ENCODE measurements at regions not wholly inside any gene's neighbourhood (a gene's known extent, or its start where the extent isn't known, plus 50 kb on each side); places are given as distances from the start of the nearest gene placed in this dataset.
"Not testable (repeated sequence)": the region's sequence is repeated elsewhere in the genome, so short reads cannot be mapped to it uniquely, and the experiment has no call there.

DNA sequence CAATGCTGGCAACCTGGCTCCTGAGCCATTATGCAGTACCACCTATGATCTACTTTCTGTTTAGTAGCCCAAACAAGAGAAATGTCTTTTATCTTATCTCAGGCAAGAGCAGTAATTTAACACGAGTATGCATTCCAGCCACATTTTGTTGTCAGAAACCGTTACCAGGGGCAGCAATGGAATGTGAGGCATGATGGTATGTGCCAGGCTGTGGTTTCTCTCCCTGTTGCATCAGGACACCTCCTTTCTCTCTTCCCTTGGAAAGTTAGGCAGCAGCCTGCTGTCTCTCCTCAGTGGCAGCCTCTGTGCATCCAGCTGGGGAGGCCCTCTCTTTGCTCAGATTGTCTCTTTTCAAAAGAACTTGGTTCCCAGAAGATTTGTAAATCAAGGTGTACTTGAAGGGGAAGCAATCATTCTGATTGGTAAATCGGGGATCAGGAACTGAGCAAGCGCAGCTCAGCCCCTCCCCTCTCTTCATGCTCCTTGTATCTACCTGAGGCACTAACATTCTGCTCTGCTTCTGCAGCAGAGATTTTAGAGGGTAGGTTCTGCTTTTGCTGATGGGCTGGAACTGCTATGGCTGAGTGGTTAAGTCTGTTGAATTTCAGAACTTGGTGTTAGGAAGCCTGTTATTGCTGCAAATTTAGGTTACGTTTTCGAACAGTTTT, 229.2 kb downstream of the ADAMTS15 start:
- no peaks in the 10 kb centered on the region for H3K27me3 ChIP-seq (ENCODE audit: control insufficient read depth in 3 of 3, insufficient read depth in 3 of 3, low read length in 3 of 3)
- H3K9ac ChIP-seq (ENCODE audit: low read depth in 1 of 3, low read length in 3 of 3) = no peak overlapping the region
- H3K27ac ChIP-seq (ENCODE audit: low read depth, low read length) = no peak overlapping the region
- no peaks in the 10 kb centered on the region for H3K36me3 ChIP-seq (ENCODE audit: control insufficient read depth in 3 of 3, insufficient read depth in 3 of 3, low read length in 3 of 3)
- H3K4me3 ChIP-seq (ENCODE audit: low read length in 3 of 3) = no peak overlapping the region
- H3K4me1 ChIP-seq (ENCODE audit: control insufficient read depth in 3 of 3, insufficient read depth in 3 of 3, low read length in 3 of 3) = peaks cover 23 to 46% (median 37%) of the 10 kb centered on the region in 3 donors
- peaks cover 0 to 4% (median 1%) of the 10 kb centered on the region in 3 donors for H3K9me3 ChIP-seq (ENCODE audit: control insufficient read depth in 3 of 3, low read length in 3 of 3)

DNA sequence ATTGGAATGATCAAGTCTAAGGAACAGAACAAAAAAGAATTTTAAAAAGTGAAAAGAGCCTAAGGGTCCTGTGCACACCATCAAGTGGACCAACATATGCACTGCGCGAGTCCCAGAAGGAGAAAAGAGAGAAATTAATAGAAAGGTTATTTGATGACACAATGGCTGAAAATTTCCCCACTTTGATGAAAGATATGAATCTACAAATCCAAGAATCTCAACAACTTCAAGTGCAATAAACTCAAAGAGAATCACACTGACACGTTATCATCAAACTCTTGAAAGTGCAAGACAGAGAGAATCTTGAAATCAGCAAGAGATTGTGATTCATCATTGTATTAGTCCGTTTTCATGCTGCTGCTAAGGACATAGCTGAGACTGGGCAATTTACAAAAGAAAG, 230.8 kb downstream of the ADAMTS15 start:
- Histone ChIP-seq H3K9ac (ENCODE audit: low read depth in 1 of 3, low read length in 3 of 3) (no peak overlapping the region), H3K27me3 (ENCODE audit: control insufficient read depth in 3 of 3, insufficient read depth in 3 of 3, low read length in 3 of 3) (no peaks in the 10 kb centered on the region), H3K4me1 (ENCODE audit: control insufficient read depth in 3 of 3, insufficient read depth in 3 of 3, low read length in 3 of 3) (peaks cover 18 to 35% (median 26%) of the 10 kb centered on the region in 3 donors), H3K9me3 (ENCODE audit: control insufficient read depth in 3 of 3, low read length in 3 of 3) (peaks cover 0 to 4% (median 1%) of the 10 kb centered on the region in 3 donors), H3K27ac (ENCODE audit: low read depth, low read length) (no peak overlapping the region), H3K36me3 (ENCODE audit: control insufficient read depth in 3 of 3, insufficient read depth in 3 of 3, low read length in 3 of 3) (no peaks in the 10 kb centered on the region), H3K4me3 (ENCODE audit: low read length in 3 of 3) (no peak overlapping the region)

DNA sequence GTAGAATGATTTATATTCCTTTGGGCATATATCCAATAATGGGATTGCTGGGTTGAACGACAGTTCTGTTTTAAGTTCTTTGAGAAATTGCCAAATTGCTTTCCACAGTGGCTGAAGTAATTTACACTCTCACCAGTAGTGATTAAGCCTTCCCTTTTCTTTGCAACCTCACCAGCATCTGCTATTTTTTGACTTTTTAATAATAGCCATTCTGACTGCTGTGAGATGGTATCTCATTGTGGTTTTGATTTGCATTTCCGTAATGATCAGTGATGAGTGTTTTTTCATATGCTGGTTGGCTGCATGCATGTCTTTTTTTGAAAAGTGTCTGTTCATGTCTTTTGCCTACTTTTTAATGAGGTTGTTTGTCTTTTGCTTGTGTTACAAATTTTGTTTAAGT, 233.8 kb downstream of the SNX19 start:
- not testable (repeated sequence) for H3K9ac ChIP-seq (ENCODE audit: low read depth in 1 of 3, low read length in 3 of 3); H3K36me3 ChIP-seq (ENCODE audit: control insufficient read depth in 3 of 3, insufficient read depth in 3 of 3, low read length in 3 of 3); H3K4me1 ChIP-seq (ENCODE audit: control insufficient read depth in 3 of 3, insufficient read depth in 3 of 3, low read length in 3 of 3); H3K9me3 ChIP-seq (ENCODE audit: control insufficient read depth in 3 of 3, low read length in 3 of 3); H3K4me3 ChIP-seq (ENCODE audit: low read length in 3 of 3); H3K27me3 ChIP-seq (ENCODE audit: control insufficient read depth in 3 of 3, insufficient read depth in 3 of 3, low read length in 3 of 3); H3K27ac ChIP-seq (ENCODE audit: low read depth, low read length)

DNA sequence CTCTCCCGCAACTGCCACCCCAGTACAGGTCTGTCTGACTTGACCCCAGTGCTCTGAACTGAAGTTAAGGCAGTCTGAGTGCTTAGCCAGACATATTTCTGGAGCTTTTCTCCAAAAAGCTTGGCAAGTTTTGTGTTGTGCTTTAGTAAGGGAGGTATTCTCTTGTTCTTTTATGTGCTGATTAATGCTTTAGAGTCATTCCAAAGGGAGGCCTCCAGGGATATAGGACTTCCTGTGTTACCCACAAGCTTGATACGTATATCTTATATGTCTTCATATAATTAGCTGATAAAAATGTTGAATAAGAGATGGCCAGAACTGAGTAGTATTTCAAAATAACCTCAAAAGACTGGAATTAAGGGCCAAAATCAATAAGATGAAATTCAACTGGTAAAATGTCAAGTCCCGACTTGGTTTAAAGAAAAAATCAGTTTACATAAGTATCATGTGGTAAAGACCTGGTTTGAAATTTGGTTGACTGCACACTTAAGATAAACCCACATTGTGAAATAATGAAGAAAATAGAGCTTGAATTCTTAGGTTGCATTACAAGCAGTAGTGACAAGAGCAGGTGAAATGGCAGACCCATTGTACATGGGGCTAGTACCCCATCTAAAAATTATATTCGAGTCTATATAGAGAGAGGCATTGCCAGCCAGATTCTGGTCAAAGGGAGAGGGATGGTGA, 226.9 kb downstream of the SNX19 start:
- H3K9ac ChIP-seq (ENCODE audit: low read depth in 1 of 3, low read length in 3 of 3) = no peak overlapping the region
- no peaks in the 10 kb centered on the region for H3K4me1 ChIP-seq (ENCODE audit: control insufficient read depth in 3 of 3, insufficient read depth in 3 of 3, low read length in 3 of 3)
- no peak overlapping the region for H3K27ac ChIP-seq (ENCODE audit: low read depth, low read length)
- no peak overlapping the region for H3K4me3 ChIP-seq (ENCODE audit: low read length in 3 of 3)
- no peaks in the 10 kb centered on the region for H3K9me3 ChIP-seq (ENCODE audit: control insufficient read depth in 3 of 3, low read length in 3 of 3)
- H3K36me3 ChIP-seq (ENCODE audit: control insufficient read depth in 3 of 3, insufficient read depth in 3 of 3, low read length in 3 of 3) = no peaks in the 10 kb centered on the region
- H3K27me3 ChIP-seq (ENCODE audit: control insufficient read depth in 3 of 3, insufficient read depth in 3 of 3, low read length in 3 of 3) = no peaks in the 10 kb centered on the region

DNA sequence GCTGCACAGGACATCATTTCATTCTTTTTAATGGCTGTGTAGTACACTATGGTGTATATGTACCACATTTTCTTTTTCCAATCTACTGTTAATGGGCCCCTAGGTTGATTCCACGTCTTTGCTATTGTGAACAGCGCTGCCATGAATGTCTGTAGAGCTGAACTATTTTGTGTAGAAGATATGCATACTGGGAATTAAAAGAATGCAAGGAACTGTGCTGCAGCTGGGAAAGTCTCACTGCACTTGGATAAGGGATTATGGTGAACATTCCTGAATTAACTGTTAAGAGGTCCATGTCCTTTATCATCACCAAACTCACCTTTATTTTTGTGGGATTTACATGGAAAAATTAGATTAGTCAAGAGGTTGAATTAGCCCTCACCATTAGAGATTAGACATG, 224.7 kb downstream of the SNX19 start:
- no peak overlapping the region for H3K9ac ChIP-seq (ENCODE audit: low read depth in 1 of 3, low read length in 3 of 3)
- no peaks in the 10 kb centered on the region for H3K4me1 ChIP-seq (ENCODE audit: control insufficient read depth in 3 of 3, insufficient read depth in 3 of 3, low read length in 3 of 3)
- H3K36me3 ChIP-seq (ENCODE audit: control insufficient read depth in 3 of 3, insufficient read depth in 3 of 3, low read length in 3 of 3) = no peaks in the 10 kb centered on the region
- no peaks in the 10 kb centered on the region for H3K9me3 ChIP-seq (ENCODE audit: control insufficient read depth in 3 of 3, low read length in 3 of 3)
- no peak overlapping the region for H3K4me3 ChIP-seq (ENCODE audit: low read length in 3 of 3)
- no peaks in the 10 kb centered on the region for H3K27me3 ChIP-seq (ENCODE audit: control insufficient read depth in 3 of 3, insufficient read depth in 3 of 3, low read length in 3 of 3)
- no peak overlapping the region for H3K27ac ChIP-seq (ENCODE audit: low read depth, low read length)

DNA sequence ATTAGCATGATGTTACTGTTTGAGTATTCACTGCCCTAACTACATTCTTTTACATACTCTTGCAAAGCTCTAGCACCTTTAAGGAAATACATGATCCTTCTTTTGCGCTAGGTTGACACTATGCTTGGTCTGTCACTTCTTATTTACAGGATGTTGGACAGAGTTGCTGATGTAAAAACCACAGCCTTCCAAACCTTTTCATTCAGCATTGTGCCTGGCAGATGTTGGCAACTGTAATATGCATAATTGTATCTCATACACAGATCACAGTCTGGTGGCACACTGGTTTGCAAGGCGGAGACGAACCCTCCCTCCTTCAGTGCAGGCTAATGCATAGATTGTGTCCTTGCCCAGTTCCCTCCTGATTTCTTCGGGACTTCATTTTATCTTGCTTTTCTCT, 224.1 kb downstream of the SNX19 start:
- Histone ChIP-seq H3K9ac (ENCODE audit: low read depth in 1 of 3, low read length in 3 of 3) (no peak overlapping the region), H3K36me3 (ENCODE audit: control insufficient read depth in 3 of 3, insufficient read depth in 3 of 3, low read length in 3 of 3) (no peaks in the 10 kb centered on the region), H3K27ac (ENCODE audit: low read depth, low read length) (no peak overlapping the region), H3K4me3 (ENCODE audit: low read length in 3 of 3) (no peak overlapping the region), H3K4me1 (ENCODE audit: control insufficient read depth in 3 of 3, insufficient read depth in 3 of 3, low read length in 3 of 3) (no peaks in the 10 kb centered on the region), H3K27me3 (ENCODE audit: control insufficient read depth in 3 of 3, insufficient read depth in 3 of 3, low read length in 3 of 3) (no peaks in the 10 kb centered on the region), H3K9me3 (ENCODE audit: control insufficient read depth in 3 of 3, low read length in 3 of 3) (no peaks in the 10 kb centered on the region)

DNA sequence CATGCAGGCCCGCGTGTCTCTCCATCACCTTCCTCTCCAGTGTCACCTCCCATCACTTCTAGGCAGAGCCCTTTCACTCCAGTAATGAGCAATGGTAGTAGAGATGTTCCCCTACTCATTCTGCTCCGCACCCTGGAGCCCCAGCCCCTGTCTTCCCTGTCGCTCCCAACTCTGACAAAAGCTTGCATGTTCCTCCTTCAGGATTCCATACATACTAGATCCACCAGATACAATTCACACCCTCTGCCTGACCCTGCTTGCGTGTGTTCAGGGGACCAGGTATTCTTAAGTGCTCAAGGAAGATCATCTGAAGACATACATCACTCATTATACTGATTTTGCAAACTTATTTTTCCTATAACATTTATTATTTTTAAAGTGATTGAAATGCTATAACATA, 222.7 kb downstream of the SNX19 start:
- H3K9me3 ChIP-seq (ENCODE audit: control insufficient read depth in 3 of 3, low read length in 3 of 3) = no peaks in the 10 kb centered on the region
- H3K4me1 ChIP-seq (ENCODE audit: control insufficient read depth in 3 of 3, insufficient read depth in 3 of 3, low read length in 3 of 3) = no peaks in the 10 kb centered on the region
- no peak overlapping the region for H3K27ac ChIP-seq (ENCODE audit: low read depth, low read length)
- no peak overlapping the region for H3K9ac ChIP-seq (ENCODE audit: low read depth in 1 of 3, low read length in 3 of 3)
- H3K27me3 ChIP-seq (ENCODE audit: control insufficient read depth in 3 of 3, insufficient read depth in 3 of 3, low read length in 3 of 3) = no peaks in the 10 kb centered on the region
- H3K36me3 ChIP-seq (ENCODE audit: control insufficient read depth in 3 of 3, insufficient read depth in 3 of 3, low read length in 3 of 3) = no peaks in the 10 kb centered on the region
- H3K4me3 ChIP-seq (ENCODE audit: low read length in 3 of 3) = no peak overlapping the region

DNA sequence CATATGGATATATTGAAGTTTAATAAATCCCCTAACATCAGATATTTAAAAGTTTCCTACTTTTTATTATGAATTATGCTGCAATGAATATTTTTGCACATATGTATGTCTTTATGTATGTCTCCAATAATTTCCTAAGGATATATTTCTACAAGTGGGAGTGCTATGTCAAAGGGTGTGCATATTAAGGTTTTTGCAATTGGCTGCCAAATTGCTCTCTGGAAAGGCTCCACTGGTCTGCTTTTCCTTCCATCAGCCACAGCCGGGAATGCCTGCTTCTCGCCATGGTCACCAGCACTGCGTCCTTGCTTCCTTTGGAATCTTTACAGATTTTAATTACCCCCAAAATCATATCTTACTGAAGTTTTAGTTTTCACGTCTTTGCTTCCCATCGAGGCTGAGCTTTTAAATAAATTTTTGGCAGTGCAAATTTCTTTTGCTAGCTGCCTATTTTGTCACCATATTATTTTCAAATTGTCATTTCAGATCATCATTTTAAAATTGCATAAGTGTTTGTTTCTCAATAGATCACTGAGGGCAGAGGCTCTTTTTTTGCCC, 221.7 kb downstream of the SNX19 start:
- Histone ChIP-seq H3K4me3 (ENCODE audit: low read length in 3 of 3) (no peak overlapping the region), H3K9me3 (ENCODE audit: control insufficient read depth in 3 of 3, low read length in 3 of 3) (no peaks in the 10 kb centered on the region), H3K27ac (ENCODE audit: low read depth, low read length) (no peak overlapping the region), H3K27me3 (ENCODE audit: control insufficient read depth in 3 of 3, insufficient read depth in 3 of 3, low read length in 3 of 3) (no peaks in the 10 kb centered on the region), H3K36me3 (ENCODE audit: control insufficient read depth in 3 of 3, insufficient read depth in 3 of 3, low read length in 3 of 3) (no peaks in the 10 kb centered on the region), H3K9ac (ENCODE audit: low read depth in 1 of 3, low read length in 3 of 3) (no peak overlapping the region), H3K4me1 (ENCODE audit: control insufficient read depth in 3 of 3, insufficient read depth in 3 of 3, low read length in 3 of 3) (no peaks in the 10 kb centered on the region)

DNA sequence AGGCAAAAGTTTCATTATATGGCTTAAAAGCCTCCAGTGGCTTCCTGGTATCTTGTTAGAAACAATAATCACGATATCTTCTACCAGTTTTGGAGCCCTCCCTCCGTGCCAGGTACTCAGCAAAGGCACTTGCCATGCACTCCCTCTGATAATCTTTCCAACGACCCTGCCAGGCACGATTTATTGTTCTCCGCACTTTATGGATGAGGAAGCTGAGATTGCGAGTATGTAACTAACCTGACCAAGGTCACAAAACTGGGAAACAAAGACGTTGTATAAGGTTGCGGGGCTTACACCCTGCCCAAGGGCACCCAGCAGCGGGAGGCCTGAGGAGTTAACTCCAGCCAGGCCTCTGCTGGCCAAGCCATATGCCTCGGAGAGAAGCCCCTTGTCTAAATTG, 218.1 kb downstream of the SNX19 start:
- no peak overlapping the region for H3K4me3 ChIP-seq (ENCODE audit: low read length in 3 of 3)
- no peaks in the 10 kb centered on the region for H3K27me3 ChIP-seq (ENCODE audit: control insufficient read depth in 3 of 3, insufficient read depth in 3 of 3, low read length in 3 of 3)
- H3K4me1 ChIP-seq (ENCODE audit: control insufficient read depth in 3 of 3, insufficient read depth in 3 of 3, low read length in 3 of 3) = no peaks in the 10 kb centered on the region
- no peaks in the 10 kb centered on the region for H3K9me3 ChIP-seq (ENCODE audit: control insufficient read depth in 3 of 3, low read length in 3 of 3)
- H3K27ac ChIP-seq (ENCODE audit: low read depth, low read length) = no peak overlapping the region
- H3K9ac ChIP-seq (ENCODE audit: low read depth in 1 of 3, low read length in 3 of 3) = no peak overlapping the region
- no peaks in the 10 kb centered on the region for H3K36me3 ChIP-seq (ENCODE audit: control insufficient read depth in 3 of 3, insufficient read depth in 3 of 3, low read length in 3 of 3)

DNA sequence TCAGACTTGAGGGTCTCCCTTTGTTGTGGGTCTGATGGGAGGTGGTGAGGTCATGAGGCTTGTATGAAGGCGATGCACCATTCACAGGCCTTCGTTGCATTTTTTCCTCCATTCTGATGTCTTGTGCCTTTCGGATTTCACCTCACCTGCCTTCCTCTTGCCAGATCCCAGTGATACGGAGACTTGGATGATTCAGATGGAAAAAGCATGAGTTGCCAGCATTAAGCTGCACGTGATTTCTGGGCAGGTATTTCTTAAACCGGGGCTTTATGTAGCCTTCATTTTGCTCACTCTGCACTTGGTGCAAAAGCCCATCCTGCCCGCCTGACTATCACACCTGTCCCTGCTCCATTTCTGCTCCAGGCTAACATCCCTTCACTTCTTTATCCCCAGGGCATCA, 216.7 kb downstream of the SNX19 start:
- Histone ChIP-seq H3K4me3 (ENCODE audit: low read length in 3 of 3) (no peak overlapping the region), H3K36me3 (ENCODE audit: control insufficient read depth in 3 of 3, insufficient read depth in 3 of 3, low read length in 3 of 3) (no peaks in the 10 kb centered on the region), H3K27ac (ENCODE audit: low read depth, low read length) (no peak overlapping the region), H3K9ac (ENCODE audit: low read depth in 1 of 3, low read length in 3 of 3) (no peak overlapping the region), H3K4me1 (ENCODE audit: control insufficient read depth in 3 of 3, insufficient read depth in 3 of 3, low read length in 3 of 3) (no peaks in the 10 kb centered on the region), H3K27me3 (ENCODE audit: control insufficient read depth in 3 of 3, insufficient read depth in 3 of 3, low read length in 3 of 3) (no peaks in the 10 kb centered on the region), H3K9me3 (ENCODE audit: control insufficient read depth in 3 of 3, low read length in 3 of 3) (no peaks in the 10 kb centered on the region)

All from skeletal muscle tissue (tissue), 3 donors.